HepG2 (cell line): ENCODE measurements at regions not wholly inside any gene's neighbourhood (a gene's known extent, or its start where the extent isn't known, plus 50 kb on each side); places are given as distances from the start of the nearest gene placed in this dataset.

Experiments used
- ATAC-seq: fragments of 200-7000 bp; cut with Tn5 transposase; 3 replicates; pipeline ENCODE4 v1.9.1; 2020; ENCODE audit warnings: mild to moderate bottlenecking, moderate library complexity
- BruUV-seq: library from RNA; stranded (reverse); fragments of 400-500 nt; replicated peaks from 2 replicates; lab custom pipeline; 2021; lab: Mats Ljungman, UMichigan
- CTCF ChIA-PET: fragments of 300-600 bp; formaldehyde crosslinking; extraction: SDS; loops from one replicate; lab custom pipeline; 2021; ENCODE audit warnings: low total read pairs, inconsistent platforms, low intra/inter-chr PET ratio; lab: Yijun Ruan, JAX
- POLR2A ChIA-PET: fragments of 350-600 bp; sonication (Branson Sonifier 250); formaldehyde crosslinking; loops from one replicate; lab custom pipeline; 2020; ENCODE audit warnings: antibody characterized with exemption, inconsistent platforms; lab: Yijun Ruan, JAX
- DNase-seq: peaks from one replicate; pipeline ENCODE4 v3.0.0-alpha.2; 2015; ENCODE audit warnings: low spot score
- FAIRE-seq: peaks from 3 replicates; lab custom pipeline; 2011; peaks lifted over from hg19 to GRCh38; lab: Jason Lieb, UNC
- H2AFZ ChIP-seq: one replicate; pipeline ENCODE4 v1.6.1; 2011; ENCODE audit warnings: low read length, inconsistent platforms
- H3K27ac ChIP-seq: fragments of 300-600 bp; 3 replicates; pipeline ENCODE4 v1.8.0; 2011; ENCODE audit warnings: mixed run types, mild to moderate bottlenecking, mixed read lengths, low read length, inconsistent platforms; ENCODE audit not compliant: insufficient read depth; ENCODE audit errors: extremely low read length
- H3K27me3 ChIP-seq, 2 experiments: fragments of 200-600 bp in 1 of 2; 2 replicates in 1 of 2; 3 replicates in 1 of 2; pipeline versions ENCODE4 v1.6.0 to v1.8.0; 2011; ENCODE audit warnings: low read length in 2 of 2, mild to moderate bottlenecking in 2 of 2, moderate library complexity in 2 of 2, inconsistent platforms in 1 of 2; ENCODE audit not compliant: insufficient read depth in 2 of 2, control insufficient read depth in 1 of 2
- H3K36me3 ChIP-seq, 2 experiments: fragments of 200-600 bp in 1 of 2; replicated peaks in 1 of 2; 2 replicates in 1 of 2; 3 replicates in 1 of 2; pipeline versions ENCODE4 v1.5.1 to v1.8.0; 2011; ENCODE audit warnings: low read length in 2 of 2, inconsistent platforms in 1 of 2; ENCODE audit not compliant: insufficient read depth in 2 of 2, control insufficient read depth in 1 of 2
- H3K4me1 ChIP-seq: 2 replicates; pipeline ENCODE4 v1.5.1; 2012; ENCODE audit warnings: low read length, inconsistent platforms; ENCODE audit not compliant: insufficient read depth
- H3K4me2 ChIP-seq: 2 replicates; pipeline ENCODE4 v1.6.0; 2011; ENCODE audit warnings: low read depth, low read length, inconsistent platforms
- H3K4me3 ChIP-seq, 3 experiments: fragments of 200-600 bp in 1 of 3; sonication (generic), shearing (Covaris generic) in 1 of 3; replicated peaks in 1 of 3; 2 replicates each; pipeline ENCODE4 v1.5.1; 2011 to 2016; ENCODE audit warnings: low read length in 3 of 3, inconsistent platforms in 2 of 3, low read depth in 2 of 3, mild to moderate bottlenecking in 2 of 3, control low read depth in 1 of 3, mixed read lengths in 1 of 3; ENCODE audit not compliant: insufficient read depth in 1 of 3
- H3K79me2 ChIP-seq: one replicate; pipeline ENCODE4 v1.6.1; 2011; ENCODE audit warnings: low read length, inconsistent platforms; ENCODE audit not compliant: insufficient read depth
- H3K9ac ChIP-seq: 2 replicates; pipeline ENCODE4 v1.6.0; 2011; ENCODE audit warnings: mild to moderate bottlenecking, low read depth, low read length, inconsistent platforms; ENCODE audit not compliant: insufficient read depth
- H3K9me3 ChIP-seq: 2 replicates; pipeline ENCODE4 v1.5.1; 2012; ENCODE audit warnings: mild to moderate bottlenecking, low read length
- H4K20me1 ChIP-seq: 2 replicates; pipeline ENCODE4 v1.6.0; 2011; ENCODE audit warnings: inconsistent platforms, mild to moderate bottlenecking, low read length, moderate library complexity; ENCODE audit not compliant: insufficient read depth
- ATF7 ChIP-seq, 2 experiments: fragments of 450-650 bp in 1 of 2; sonication (generic) in 1 of 2; formaldehyde crosslinking in 1 of 2; IDR thresholded peaks; 2 replicates each; pipeline versions ENCODE4 v1.4.0 to v1.6.1; 2016 to 2020; ENCODE audit warnings: antibody characterized with exemption in 1 of 2, mild to moderate bottlenecking in 1 of 2, missing genetic modification reagents in 1 of 2
- ATF7-NPFF ChIP-seq: sonication (generic); formaldehyde crosslinking; IDR thresholded peaks from 2 replicates; pipeline ENCODE4 v1.8.1; 2023; ENCODE audit warnings: mild to moderate bottlenecking, low read depth, missing genetic modification reagents, moderate library complexity
- CHD2 ChIP-seq: IDR thresholded peaks from 2 replicates; pipeline ENCODE4 v1.6.1; 2011; ENCODE audit warnings: low read depth, low read length, improper control_type of control experiment
- HOXA5 ChIP-seq: sonication (generic); formaldehyde crosslinking; IDR thresholded peaks from 2 replicates; pipeline ENCODE4 v1.4.0; 2020; ENCODE audit warnings: missing genetic modification reagents
- PHF5A ChIP-seq: IDR thresholded peaks from one replicate; pipeline ENCODE4 v1.6.1; 2018; ENCODE audit warnings: low read depth, missing genetic modification reagents; ENCODE audit not compliant: unreplicated experiment
- SALL1 ChIP-seq: sonication (generic); formaldehyde crosslinking; IDR thresholded peaks from 2 replicates; pipeline ENCODE4 v1.8.0; 2022; ENCODE audit warnings: mild to moderate bottlenecking, missing genetic modification reagents
- TEAD3 ChIP-seq: optimal IDR thresholded peaks from 2 replicates; pipeline ENCODE3; 2016; ENCODE audit warnings: borderline replicate concordance
- ZNF136 ChIP-seq: sonication (generic); formaldehyde crosslinking; IDR thresholded peaks from 2 replicates; pipeline ENCODE4 v1.8.1; 2022; ENCODE audit warnings: low read depth, mild to moderate bottlenecking, moderate library complexity, missing genetic modification reagents
- ZNF766 ChIP-seq: sonication (generic); formaldehyde crosslinking; IDR thresholded peaks from 2 replicates; pipeline ENCODE4 v1.5.0; 2020; ENCODE audit warnings: missing genetic modification reagents, borderline replicate concordance
- WGBS: methylation state at CpG from one replicate; pipeline ENCODE4 v1.1.6; 2017; ENCODE audit warnings: low lambda C conversion rate; 5-methylcytosine and 5-hydroxymethylcytosine counted together
- in situ Hi-C: cut with HindIII; loops from 2 replicates; pipeline ENCODE4 v1.10.0; 2017; ENCODE audit warnings: low pct_unique_long_range_greater_than_20kb; ENCODE audit not compliant: extremely low pct_ligation_motif_present
- intact Hi-C: fragments of 100-400 bp; cut with micrococcal nuclease; formaldehyde crosslinking; loops from one replicate; pipeline ENCODE4 v1.10.0; 2022; ENCODE audit not compliant: unreplicated experiment
- TF ChIP-seq, protein P1 (sequence below): sonication (generic); formaldehyde crosslinking; conservative IDR thresholded peaks from 2 replicates; pipeline ENCODE4 v1.4.0; 2020; ENCODE audit warnings: missing genetic modification reagents
- TF ChIP-seq, protein P2 (sequence below): IDR thresholded peaks from 2 replicates; pipeline ENCODE4 v1.6.1; 2016; ENCODE audit warnings: low read depth, control low read depth
- TF ChIP-seq, protein P3 (sequence below): sonication (generic); formaldehyde crosslinking; IDR thresholded peaks from 2 replicates; pipeline ENCODE4 v1.4.0; 2020; ENCODE audit warnings: missing genetic modification reagents, borderline replicate concordance
- TF ChIP-seq, protein P4 (sequence below): IDR thresholded peaks from 2 replicates; pipeline ENCODE4 v1.6.1; 2016
- TF ChIP-seq, protein P5 (sequence below): sonication (generic); formaldehyde crosslinking; IDR thresholded peaks from 2 replicates; pipeline ENCODE4 v1.9.0; 2022; ENCODE audit warnings: missing genetic modification reagents, mild to moderate bottlenecking, borderline replicate concordance

DNA sequence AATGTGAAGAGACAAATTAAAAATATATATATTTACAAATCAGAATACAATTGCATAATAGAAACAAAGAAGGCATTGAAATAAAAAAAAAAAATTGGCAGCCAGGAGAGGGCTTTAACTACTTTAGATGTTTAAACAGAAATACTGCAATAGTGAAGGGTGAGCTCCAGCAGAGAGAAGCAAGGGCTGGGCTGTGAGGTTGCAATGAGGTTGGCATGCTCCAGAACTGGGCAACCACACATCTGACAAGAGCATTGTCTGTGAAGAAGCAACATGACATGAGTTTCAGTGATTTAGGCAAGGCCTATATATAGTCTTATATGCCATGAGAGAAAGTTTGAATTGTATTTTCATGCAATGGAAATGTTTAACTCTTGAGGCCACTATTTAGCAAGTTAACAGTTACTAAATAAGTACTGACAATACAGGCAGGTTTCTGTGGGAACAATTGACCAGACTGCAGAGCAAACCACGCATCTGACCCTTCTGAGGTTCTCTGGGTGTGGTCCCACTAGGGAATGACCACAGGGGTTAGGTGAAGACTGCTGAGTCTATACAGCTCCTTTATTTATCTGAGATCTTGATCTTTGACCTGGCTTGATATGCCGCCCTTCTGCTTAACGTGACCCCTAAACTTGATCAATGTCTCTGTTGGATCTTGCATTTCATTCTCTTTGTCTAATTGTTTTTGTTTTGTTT, 354.2 kb upstream of the PIK3C3 start:
- Histone ChIP-seq H3K27me3 (no peaks in the 10 kb centered on the region), H3K79me2 (no peaks in the 10 kb centered on the region), H3K4me3 (no peak overlapping the region), H3K36me3 (no peaks in the 10 kb centered on the region), H3K27ac (no peak overlapping the region), H3K4me2 (no peak overlapping the region), H3K9me3 (no peaks in the 10 kb centered on the region), H3K9ac (no peak overlapping the region), H4K20me1 (no peaks in the 10 kb centered on the region), H2AFZ (no peak overlapping the region), H3K4me1 (no peaks in the 10 kb centered on the region)
- intact Hi-C loops (no loop called here), in situ Hi-C loops (no loop called here)
- FAIRE-seq (no peak), ATAC-seq (no peak), DNase-seq (no peak)
- WGBS = 32% methylated on average over 3 of the region's 3 CpGs
- no TSS peak for BruUV-seq
- ChIA-PET CTCF (no interaction called here), POLR2A (no interaction called here)
- TF ChIP-seq PHF5A = no peak
- TF ChIP-seq, protein P1, sequence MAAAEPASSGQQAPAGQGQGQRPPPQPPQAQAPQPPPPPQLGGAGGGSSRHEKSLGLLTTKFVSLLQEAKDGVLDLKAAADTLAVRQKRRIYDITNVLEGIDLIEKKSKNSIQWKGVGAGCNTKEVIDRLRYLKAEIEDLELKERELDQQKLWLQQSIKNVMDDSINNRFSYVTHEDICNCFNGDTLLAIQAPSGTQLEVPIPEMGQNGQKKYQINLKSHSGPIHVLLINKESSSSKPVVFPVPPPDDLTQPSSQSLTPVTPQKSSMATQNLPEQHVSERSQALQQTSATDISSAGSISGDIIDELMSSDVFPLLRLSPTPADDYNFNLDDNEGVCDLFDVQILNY (CRISPR knock-in tag) = no peak
- TF ChIP-seq, protein P2, sequence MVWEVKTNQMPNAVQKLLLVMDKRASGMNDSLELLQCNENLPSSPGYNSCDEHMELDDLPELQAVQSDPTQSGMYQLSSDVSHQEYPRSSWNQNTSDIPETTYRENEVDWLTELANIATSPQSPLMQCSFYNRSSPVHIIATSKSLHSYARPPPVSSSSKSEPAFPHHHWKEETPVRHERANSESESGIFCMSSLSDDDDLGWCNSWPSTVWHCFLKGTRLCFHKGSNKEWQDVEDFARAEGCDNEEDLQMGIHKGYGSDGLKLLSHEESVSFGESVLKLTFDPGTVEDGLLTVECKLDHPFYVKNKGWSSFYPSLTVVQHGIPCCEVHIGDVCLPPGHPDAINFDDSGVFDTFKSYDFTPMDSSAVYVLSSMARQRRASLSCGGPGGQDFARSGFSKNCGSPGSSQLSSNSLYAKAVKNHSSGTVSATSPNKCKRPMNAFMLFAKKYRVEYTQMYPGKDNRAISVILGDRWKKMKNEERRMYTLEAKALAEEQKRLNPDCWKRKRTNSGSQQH (CRISPR knock-in tag) = no peak
- TF ChIP-seq, protein P3, sequence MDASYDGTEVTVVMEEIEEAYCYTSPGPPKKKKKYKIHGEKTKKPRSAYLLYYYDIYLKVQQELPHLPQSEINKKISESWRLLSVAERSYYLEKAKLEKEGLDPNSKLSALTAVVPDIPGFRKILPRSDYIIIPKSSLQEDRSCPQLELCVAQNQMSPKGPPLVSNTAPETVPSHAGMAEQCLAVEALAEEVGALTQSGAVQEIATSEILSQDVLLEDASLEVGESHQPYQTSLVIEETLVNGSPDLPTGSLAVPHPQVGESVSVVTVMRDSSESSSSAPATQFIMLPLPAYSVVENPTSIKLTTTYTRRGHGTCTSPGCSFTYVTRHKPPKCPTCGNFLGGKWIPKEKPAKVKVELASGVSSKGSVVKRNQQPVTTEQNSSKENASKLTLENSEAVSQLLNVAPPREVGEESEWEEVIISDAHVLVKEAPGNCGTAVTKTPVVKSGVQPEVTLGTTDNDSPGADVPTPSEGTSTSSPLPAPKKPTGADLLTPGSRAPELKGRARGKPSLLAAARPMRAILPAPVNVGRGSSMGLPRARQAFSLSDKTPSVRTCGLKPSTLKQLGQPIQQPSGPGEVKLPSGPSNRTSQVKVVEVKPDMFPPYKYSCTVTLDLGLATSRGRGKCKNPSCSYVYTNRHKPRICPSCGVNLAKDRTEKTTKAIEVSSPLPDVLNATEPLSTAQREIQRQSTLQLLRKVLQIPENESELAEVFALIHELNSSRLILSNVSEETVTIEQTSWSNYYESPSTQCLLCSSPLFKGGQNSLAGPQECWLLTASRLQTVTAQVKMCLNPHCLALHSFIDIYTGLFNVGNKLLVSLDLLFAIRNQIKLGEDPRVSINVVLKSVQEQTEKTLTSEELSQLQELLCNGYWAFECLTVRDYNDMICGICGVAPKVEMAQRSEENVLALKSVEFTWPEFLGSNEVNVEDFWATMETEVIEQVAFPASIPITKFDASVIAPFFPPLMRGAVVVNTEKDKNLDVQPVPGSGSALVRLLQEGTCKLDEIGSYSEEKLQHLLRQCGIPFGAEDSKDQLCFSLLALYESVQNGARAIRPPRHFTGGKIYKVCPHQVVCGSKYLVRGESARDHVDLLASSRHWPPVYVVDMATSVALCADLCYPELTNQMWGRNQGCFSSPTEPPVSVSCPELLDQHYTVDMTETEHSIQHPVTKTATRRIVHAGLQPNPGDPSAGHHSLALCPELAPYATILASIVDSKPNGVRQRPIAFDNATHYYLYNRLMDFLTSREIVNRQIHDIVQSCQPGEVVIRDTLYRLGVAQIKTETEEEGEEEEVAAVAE (CRISPR knock-in tag) = no peak
- no peak for TF ChIP-seq ZNF136
- TF ChIP-seq, protein P4, sequence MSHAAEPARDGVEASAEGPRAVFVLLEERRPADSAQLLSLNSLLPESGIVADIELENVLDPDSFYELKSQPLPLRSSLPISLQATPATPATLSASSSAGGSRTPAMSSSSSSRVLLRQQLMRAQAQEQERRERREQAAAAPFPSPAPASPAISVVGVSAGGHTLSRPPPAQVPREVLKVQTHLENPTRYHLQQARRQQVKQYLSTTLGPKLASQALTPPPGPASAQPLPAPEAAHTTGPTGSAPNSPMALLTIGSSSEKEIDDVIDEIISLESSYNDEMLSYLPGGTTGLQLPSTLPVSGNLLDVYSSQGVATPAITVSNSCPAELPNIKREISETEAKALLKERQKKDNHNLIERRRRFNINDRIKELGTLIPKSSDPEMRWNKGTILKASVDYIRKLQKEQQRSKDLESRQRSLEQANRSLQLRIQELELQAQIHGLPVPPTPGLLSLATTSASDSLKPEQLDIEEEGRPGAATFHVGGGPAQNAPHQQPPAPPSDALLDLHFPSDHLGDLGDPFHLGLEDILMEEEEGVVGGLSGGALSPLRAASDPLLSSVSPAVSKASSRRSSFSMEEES (CRISPR knock-in tag) = no peak
- TF ChIP-seq ATF7 (IDR thresholded peaks at IDR 0.05) = no peak
- TF ChIP-seq ATF7 (CRISPR knock-in tag; IDR thresholded peaks at IDR 0.05) = no peak
- TF ChIP-seq ATF7-NPFF (CRISPR knock-in tag) = no peak
- no peak for TF ChIP-seq SALL1 (CRISPR knock-in tag)
- TF ChIP-seq, protein P5, sequence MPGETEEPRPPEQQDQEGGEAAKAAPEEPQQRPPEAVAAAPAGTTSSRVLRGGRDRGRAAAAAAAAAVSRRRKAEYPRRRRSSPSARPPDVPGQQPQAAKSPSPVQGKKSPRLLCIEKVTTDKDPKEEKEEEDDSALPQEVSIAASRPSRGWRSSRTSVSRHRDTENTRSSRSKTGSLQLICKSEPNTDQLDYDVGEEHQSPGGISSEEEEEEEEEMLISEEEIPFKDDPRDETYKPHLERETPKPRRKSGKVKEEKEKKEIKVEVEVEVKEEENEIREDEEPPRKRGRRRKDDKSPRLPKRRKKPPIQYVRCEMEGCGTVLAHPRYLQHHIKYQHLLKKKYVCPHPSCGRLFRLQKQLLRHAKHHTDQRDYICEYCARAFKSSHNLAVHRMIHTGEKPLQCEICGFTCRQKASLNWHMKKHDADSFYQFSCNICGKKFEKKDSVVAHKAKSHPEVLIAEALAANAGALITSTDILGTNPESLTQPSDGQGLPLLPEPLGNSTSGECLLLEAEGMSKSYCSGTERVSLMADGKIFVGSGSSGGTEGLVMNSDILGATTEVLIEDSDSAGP (CRISPR knock-in tag) = no peak
- no peak for TF ChIP-seq ZNF766 (CRISPR knock-in tag)
- TF ChIP-seq HOXA5 (CRISPR knock-in tag) = no peak
- TF ChIP-seq CHD2 = no peak
- TF ChIP-seq TEAD3 (CRISPR knock-in tag) = no peak
